IgD-negative memory B cell (primary cell): ENCODE measurements at regions not wholly inside any gene's neighbourhood (a gene's known extent, or its start where the extent isn't known, plus 50 kb on each side); places are given as distances from the start of the nearest gene placed in this dataset.
"Not testable (repeated sequence)": the region's sequence is repeated elsewhere in the genome, so short reads cannot be mapped to it uniquely, and the experiment has no call there.

Experiments
- H3K27ac Mint-ChIP-seq, 3 donors: one replicate each; pipeline ENCODE4 v1.8.0; 2020 to 2022; ENCODE audit warnings: mild to moderate bottlenecking in 3 of 3, mixed read lengths in 3 of 3, moderate library complexity in 1 of 3
- H3K27me3 Mint-ChIP-seq: one replicate; pipeline ENCODE4 v1.8.0; 2021; ENCODE audit warnings: mixed read lengths
- H3K36me3 Mint-ChIP-seq: one replicate; pipeline ENCODE4 v1.8.0; 2020; ENCODE audit warnings: mild to moderate bottlenecking, mixed read lengths
- H3K4me1 Mint-ChIP-seq, 3 donors: one replicate each; pipeline ENCODE4 v1.8.0; 2020 to 2022; ENCODE audit warnings: mixed read lengths in 3 of 3, mild to moderate bottlenecking in 1 of 3
- H3K4me3 Mint-ChIP-seq, 4 donors: one replicate each; pipeline ENCODE4 v1.8.0; 2020 to 2022; ENCODE audit warnings: mild to moderate bottlenecking in 4 of 4, mixed read lengths in 4 of 4, moderate library complexity in 3 of 4
- H3K9me3 Mint-ChIP-seq, 3 donors: one replicate each; pipeline ENCODE4 v1.8.0; 2020 to 2021; ENCODE audit warnings: mixed read lengths in 3 of 3, mild to moderate bottlenecking in 1 of 3

DNA sequence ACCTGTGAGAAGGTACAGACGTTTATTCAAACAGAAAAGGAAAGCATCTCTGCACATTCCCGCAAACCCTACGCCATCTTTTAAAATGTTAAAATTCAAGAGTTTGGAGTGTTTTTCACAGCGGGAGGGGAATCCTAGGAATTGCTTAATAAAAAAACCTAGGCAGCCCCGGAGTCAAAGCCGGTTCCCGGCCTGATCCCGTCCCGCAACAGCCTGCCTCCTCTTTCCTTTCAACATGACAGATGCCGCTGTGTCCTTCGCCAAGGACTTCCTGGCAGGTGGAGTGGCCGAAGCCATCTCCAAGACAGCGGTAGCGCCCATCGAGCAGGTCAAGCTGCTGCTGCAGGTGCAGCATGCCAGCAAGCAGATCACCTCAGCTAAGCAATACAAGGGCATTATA, 123.0 kb upstream of the VSTM2A start:
- Mint-ChIP-seq H3K36me3 (no peaks in the 10 kb centered on the region), H3K27ac (no peak overlapping the region), H3K27me3 (no peaks in the 10 kb centered on the region), H3K4me1 (no peaks in the 10 kb centered on the region), H3K9me3 (peaks cover 1 to 16% (median 2%) of the 10 kb centered on the region in 3 donors), H3K4me3 (no peak overlapping the region)

DNA sequence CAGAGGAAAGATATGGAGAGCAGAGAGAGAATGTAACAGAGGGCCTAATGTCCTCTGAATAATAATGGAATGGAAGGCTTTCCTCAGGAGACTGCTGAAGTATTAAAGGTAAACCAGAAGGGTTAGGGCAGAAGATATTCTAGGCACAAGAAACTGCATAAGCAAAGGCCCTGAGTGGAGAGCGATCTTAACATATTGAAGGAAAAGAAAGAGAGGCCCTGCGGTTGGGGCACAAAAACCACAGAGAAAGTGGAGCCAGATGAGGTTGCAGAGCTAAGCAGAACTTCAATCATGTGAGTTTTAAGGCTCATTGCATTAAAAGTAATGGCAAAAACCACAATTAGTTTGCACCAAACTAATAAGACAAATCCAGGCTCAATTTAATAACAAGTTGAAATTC, 115.8 kb upstream of the VSTM2A start:
- H3K4me1 Mint-ChIP-seq = no peaks in the 10 kb centered on the region
- no peaks in the 10 kb centered on the region for H3K36me3 Mint-ChIP-seq
- H3K9me3 Mint-ChIP-seq = peaks cover 0 to 12% (median 3%) of the 10 kb centered on the region in 3 donors
- no peak overlapping the region for H3K4me3 Mint-ChIP-seq
- no peak overlapping the region for H3K27ac Mint-ChIP-seq
- H3K27me3 Mint-ChIP-seq = no peaks in the 10 kb centered on the region

DNA sequence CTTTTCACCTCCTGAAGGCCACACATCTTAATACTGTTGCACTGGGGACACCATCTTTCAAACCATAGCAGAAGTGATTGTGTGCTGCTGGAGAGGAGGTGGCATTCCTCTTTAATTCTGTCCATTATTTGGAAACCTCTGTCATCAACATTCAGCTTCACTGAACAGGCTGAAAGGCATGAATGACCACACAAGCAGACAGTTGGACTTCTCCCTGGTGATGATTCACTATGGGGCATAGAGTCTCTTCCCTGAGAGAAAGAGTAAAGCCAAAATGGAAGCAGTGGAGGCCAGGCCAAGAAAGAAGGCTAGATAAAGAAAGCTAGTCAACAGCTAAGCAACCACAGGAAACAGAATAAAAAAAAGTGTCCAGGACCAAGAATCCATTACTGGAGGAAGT, 113.1 kb upstream of the VSTM2A start:
- no peaks in the 10 kb centered on the region for H3K36me3 Mint-ChIP-seq
- H3K27me3 Mint-ChIP-seq = no peaks in the 10 kb centered on the region
- no peak overlapping the region for H3K27ac Mint-ChIP-seq
- H3K4me3 Mint-ChIP-seq = no peak overlapping the region
- peaks cover 2 to 9% (median 5%) of the 10 kb centered on the region in 3 donors for H3K9me3 Mint-ChIP-seq
- H3K4me1 Mint-ChIP-seq = no peaks in the 10 kb centered on the region

GRCh38 chr7:54439391-54439790, 102.8 kb upstream of the VSTM2A start:
- Mint-ChIP-seq H3K27ac (no peak overlapping the region), H3K27me3 (no peaks in the 10 kb centered on the region), H3K4me1 (no peaks in the 10 kb centered on the region), H3K9me3 (peaks cover 2 to 19% (median 9%) of the 10 kb centered on the region in 3 donors), H3K4me3 (no peak overlapping the region), H3K36me3 (no peaks in the 10 kb centered on the region)

DNA sequence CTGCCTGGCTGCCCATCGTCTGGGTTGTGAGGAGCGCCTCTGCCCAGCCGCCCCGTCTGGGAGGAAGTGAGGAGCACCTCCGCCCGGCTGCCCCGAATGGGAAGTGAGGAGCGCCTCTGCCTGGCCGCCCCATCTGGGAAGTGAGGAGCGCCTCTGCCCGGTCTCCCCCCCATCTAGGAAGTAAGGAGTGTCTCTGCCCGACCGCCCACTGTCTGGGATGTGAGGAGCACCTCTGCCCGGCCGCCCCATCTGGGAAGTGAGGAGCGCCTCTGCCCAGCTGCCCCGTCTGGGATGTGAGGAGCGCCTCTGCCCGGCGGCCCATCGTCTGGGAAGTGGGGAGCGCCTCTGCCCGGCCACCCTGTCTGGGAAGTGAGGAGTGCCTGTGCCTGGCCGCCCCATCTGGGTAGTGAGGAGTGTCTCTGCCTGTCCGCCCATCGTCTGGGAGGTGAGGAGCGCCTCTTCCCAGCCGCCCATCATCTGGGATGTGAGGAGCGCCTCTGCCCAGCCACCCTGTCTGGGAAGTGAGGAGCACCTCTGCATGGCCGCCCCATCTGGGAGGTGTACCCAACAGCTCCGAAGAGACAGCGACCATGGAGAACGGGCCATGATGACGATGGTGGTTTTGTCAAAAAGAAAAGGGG, 98.0 kb upstream of the VSTM2A start:
- H3K9me3 Mint-ChIP-seq, H3K4me3 Mint-ChIP-seq, H3K27ac Mint-ChIP-seq, H3K27me3 Mint-ChIP-seq, H3K36me3 Mint-ChIP-seq, H3K4me1 Mint-ChIP-seq: not testable (repeated sequence)

- H3K9me3 Mint-ChIP-seq = peaks cover 11 to 18% (median 12%) of the 10 kb centered on the region in 3 donors
- H3K4me3 Mint-ChIP-seq, H3K4me1 Mint-ChIP-seq, H3K27ac Mint-ChIP-seq, H3K27me3 Mint-ChIP-seq, H3K36me3 Mint-ChIP-seq: not testable (repeated sequence)
Measured at GRCh38 chr7:54453168-54453567, 89.0 kb upstream of the VSTM2A start.

DNA sequence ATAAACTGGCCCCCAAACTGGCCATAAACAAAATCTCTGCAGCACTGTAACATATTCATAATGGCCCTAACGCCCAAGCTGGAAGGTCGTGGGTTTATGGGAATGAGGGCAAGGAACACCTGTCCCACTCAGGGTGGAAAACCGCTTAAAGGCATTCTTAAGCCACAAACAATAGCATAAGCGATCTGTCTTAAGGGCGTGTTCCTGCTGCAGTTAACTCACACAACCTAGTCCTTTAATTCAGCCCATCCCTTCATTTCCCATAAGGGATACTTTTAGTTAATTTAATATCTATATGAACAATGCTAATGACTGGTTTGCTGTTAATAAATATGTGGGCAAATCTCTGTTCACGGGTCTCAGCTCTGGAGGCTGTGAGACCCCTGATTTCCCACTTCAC, 87.5 kb upstream of the VSTM2A start:
- H3K4me1 Mint-ChIP-seq, H3K27me3 Mint-ChIP-seq, H3K36me3 Mint-ChIP-seq, H3K27ac Mint-ChIP-seq: not testable (repeated sequence)
- Mint-ChIP-seq H3K9me3 (peaks cover 8 to 14% (median 11%) of the 10 kb centered on the region in 3 donors), H3K4me3 (peak overlapping the region in 1 of 4 donors; percentile 33)

- peaks cover 3% of the 10 kb centered on the region for H3K36me3 Mint-ChIP-seq
- H3K4me1 Mint-ChIP-seq = no peaks in the 10 kb centered on the region
- H3K9me3 Mint-ChIP-seq = peaks cover 11 to 18% (median 12%) of the 10 kb centered on the region in 3 donors
- no peak overlapping the region for H3K4me3 Mint-ChIP-seq
- no peak overlapping the region for H3K27ac Mint-ChIP-seq
- no peaks in the 10 kb centered on the region for H3K27me3 Mint-ChIP-seq
Measured at GRCh38 chr7:54465095-54465494, 77.1 kb upstream of the VSTM2A start.

DNA sequence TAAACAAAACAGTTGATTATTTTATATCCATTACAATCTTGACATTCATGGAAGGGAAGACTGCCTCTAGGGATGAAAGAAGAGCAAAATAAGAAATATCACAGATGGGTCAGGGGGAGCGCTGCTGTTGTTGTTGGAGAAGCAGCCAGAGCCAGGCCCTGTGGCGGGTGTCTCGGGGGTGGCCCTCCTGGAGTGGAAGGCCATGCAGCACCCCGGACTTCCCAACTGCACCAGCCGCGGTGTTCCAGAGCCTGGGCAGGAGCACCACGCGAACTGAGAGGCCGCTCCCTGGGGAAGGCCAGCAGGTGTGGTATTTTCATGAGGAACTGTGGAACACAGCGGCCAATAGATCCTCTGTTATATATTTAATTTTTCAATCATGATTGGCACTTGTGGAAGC, 72.4 kb upstream of the VSTM2A start:
- Mint-ChIP-seq H3K9me3 (peaks cover 8 to 20% (median 14%) of the 10 kb centered on the region in 3 donors), H3K4me3 (no peak overlapping the region), H3K36me3 (peaks cover 8% of the 10 kb centered on the region), H3K27ac (no peak overlapping the region), H3K27me3 (no peaks in the 10 kb centered on the region), H3K4me1 (no peaks in the 10 kb centered on the region)

GRCh38 chr7:54476609-54477008, 65.6 kb upstream of the VSTM2A start:
- Mint-ChIP-seq H3K36me3 (no peaks in the 10 kb centered on the region), H3K27me3 (no peaks in the 10 kb centered on the region), H3K27ac (no peak overlapping the region), H3K9me3 (peaks cover 6 to 10% (median 9%) of the 10 kb centered on the region in 3 donors), H3K4me3 (no peak overlapping the region), H3K4me1 (peaks cover 0 to 2% (median 0%) of the 10 kb centered on the region in 3 donors)

GRCh38 chr7:54477083-54477482, 65.1 kb upstream of the VSTM2A start:
- Mint-ChIP-seq H3K36me3 (no peaks in the 10 kb centered on the region), H3K27me3 (no peaks in the 10 kb centered on the region), H3K4me1 (peaks cover 0 to 2% (median 0%) of the 10 kb centered on the region in 3 donors), H3K27ac (no peak overlapping the region), H3K9me3 (peaks cover 5 to 9% (median 8%) of the 10 kb centered on the region in 3 donors), H3K4me3 (no peak overlapping the region)

DNA sequence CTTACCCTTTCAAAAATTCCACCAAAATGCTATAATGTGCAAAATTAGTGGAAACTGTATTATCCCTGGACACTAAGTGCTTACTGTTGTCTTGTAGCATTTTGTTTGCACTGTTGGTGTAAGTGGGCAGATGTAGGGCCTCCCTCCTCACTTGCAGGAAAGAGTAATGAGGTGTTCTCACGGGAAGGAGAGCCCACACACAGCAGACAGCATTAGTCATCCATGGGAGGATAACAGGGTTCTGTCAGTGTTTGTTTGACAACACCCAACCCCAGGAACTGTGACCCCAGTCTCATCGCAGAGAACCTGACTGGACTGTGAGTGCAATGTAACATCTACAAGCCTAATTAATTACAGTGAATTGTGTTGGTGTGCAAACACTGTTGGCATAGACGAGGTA, 58.7 kb upstream of the VSTM2A start:
- no peaks in the 10 kb centered on the region for H3K27me3 Mint-ChIP-seq
- H3K4me3 Mint-ChIP-seq = no peak overlapping the region
- peaks cover 0 to 2% (median 0%) of the 10 kb centered on the region in 3 donors for H3K4me1 Mint-ChIP-seq
- H3K27ac Mint-ChIP-seq = no peak overlapping the region
- H3K36me3 Mint-ChIP-seq = no peaks in the 10 kb centered on the region
- H3K9me3 Mint-ChIP-seq = peaks cover 12 to 16% (median 12%) of the 10 kb centered on the region in 3 donors

- Mint-ChIP-seq H3K36me3 (no peaks in the 10 kb centered on the region), H3K4me1 (no peaks in the 10 kb centered on the region), H3K27ac (no peak overlapping the region), H3K27me3 (no peaks in the 10 kb centered on the region), H3K9me3 (peaks cover 11 to 14% (median 13%) of the 10 kb centered on the region in 3 donors), H3K4me3 (no peak overlapping the region)
Measured at GRCh38 chr7:54485044-54485443, 57.1 kb upstream of the VSTM2A start.
